Activated gamma-delta T cell (primary cell): ENCODE measurements at regions not wholly inside any gene's neighbourhood (a gene's known extent, or its start where the extent isn't known, plus 50 kb on each side); places are given as distances from the start of the nearest gene placed in this dataset.
"Not testable (repeated sequence)": the region's sequence is repeated elsewhere in the genome, so short reads cannot be mapped to it uniquely, and the experiment has no call there.

Source experiments
- DNase-seq: peaks from one replicate; lab custom pipeline; 2025; lab: John Stamatoyannopoulos, UW

DNA sequence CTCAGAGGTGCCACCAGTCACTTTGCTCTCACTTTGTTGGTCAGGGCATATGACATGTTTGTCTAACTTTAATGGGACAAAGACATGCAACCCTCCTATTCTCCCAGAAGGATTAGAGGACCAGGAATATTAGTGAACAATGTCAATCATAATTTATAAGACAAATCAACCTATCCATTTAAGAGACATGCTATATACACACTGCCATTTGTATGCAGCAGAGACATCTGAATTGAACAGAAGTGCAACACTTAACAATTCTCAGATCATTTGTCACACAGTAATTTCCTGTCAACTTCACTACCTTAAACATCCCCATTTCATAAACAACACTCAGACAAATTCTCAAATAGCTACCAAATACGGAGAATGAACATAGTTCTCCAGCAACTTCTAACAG is 273.6 kb upstream of the RGMB start:
- no peak for DNase-seq

DNA sequence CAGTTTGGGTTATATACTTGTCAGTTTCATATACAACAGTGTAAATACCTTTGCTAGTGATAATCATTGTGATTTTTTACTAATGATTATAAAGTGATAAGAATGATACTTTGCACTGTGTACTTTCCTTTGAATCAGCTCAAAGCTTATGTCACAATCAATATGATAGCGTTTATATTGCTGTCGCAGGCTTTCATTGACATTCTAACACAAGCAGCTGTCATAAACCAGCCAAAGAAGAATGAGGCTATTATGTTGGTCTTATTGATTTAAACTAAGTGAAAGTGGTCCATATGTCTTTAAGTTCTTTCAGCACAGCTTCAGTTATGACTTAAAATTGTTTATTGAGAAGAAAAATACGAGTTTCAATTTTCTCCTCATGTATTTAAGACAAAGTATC is 272.7 kb upstream of the RGMB start:
- DNase-seq = no peak

- no peak for DNase-seq
These were observed 269.8 kb upstream of the RGMB start for GRCh38 chr5:98503616-98504015.

DNA sequence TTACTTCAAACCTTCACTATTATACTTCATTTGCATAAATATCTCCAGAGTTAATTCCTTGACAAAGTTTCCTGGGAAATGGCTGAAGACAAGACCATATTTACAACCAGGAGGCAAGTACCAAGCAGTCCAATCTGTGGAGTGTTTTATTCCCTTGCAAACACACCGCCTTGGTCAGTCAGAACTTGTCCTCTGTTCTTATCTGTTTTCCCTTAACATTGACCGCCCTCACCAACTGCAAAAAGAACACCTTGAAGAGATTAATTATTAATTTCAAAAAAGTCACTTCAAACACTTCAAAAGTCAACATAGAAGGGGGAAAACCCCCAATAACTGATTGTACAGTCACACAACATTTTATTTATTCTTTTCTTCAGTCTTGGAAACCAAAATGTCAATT is 269.0 kb upstream of the RGMB start:
- no peak for DNase-seq

- DNase-seq = no peak
These were observed 263.1 kb upstream of the RGMB start for GRCh38 chr5:98510143-98510985.

DNA sequence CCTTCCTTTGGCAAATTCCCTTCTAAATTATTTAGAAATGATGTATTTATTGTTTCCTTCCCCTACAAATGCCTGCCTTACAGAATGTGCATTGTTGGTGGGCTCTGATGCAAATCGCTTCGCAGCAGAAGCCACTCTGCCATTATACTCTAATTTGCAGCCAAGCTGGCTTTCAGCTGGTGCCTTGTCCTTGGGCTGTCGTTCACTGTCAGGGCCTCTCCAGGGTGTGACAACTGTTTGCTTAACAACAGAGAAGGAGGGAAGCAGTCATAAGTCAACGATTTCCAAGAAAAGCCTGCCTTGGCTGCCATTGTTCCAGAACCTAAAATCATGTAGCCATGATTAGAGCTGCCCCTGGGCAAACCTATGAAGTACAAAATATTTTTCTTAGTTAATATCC is 260.1 kb upstream of the RGMB start:
- DNase-seq = no peak

DNA sequence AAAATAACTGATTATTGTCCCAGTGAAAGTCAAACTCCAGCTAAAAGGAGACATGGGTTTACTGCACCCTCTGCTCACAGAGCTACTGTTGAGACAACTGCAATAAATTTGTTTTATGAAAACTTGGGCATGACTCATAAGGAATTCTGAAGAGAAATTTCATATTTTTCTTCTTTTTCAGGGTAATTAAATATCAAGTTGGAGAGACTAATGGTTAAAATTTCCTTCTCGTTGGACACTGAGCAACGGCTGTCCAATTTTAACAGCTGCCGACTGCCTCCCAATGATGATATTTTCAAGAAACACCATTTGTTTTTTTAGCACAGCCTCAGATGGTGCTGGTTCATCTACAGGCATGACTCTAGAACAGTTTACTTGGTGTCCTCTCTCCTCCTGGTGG is 259.2 kb upstream of the RGMB start:
- no peak for DNase-seq

DNA sequence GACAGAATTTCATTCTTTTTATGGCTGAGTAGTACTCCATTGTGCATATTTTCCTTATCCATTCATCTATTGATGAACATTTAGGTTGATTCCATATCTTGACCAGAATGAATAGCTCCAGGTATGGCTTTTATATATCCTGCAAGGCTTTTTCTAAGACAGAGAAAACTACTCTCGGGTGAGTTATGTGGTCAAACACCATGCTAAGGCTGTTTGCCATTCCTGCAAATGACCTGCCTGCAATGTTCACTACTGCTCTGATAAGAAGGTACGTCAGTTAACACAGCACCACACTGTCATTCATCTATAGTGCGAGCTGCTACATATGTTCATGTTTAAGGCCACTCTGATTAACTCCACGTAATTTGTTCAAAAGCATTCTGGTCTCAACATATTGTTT is 256.8 kb upstream of the RGMB start:
- no peak for DNase-seq

DNA sequence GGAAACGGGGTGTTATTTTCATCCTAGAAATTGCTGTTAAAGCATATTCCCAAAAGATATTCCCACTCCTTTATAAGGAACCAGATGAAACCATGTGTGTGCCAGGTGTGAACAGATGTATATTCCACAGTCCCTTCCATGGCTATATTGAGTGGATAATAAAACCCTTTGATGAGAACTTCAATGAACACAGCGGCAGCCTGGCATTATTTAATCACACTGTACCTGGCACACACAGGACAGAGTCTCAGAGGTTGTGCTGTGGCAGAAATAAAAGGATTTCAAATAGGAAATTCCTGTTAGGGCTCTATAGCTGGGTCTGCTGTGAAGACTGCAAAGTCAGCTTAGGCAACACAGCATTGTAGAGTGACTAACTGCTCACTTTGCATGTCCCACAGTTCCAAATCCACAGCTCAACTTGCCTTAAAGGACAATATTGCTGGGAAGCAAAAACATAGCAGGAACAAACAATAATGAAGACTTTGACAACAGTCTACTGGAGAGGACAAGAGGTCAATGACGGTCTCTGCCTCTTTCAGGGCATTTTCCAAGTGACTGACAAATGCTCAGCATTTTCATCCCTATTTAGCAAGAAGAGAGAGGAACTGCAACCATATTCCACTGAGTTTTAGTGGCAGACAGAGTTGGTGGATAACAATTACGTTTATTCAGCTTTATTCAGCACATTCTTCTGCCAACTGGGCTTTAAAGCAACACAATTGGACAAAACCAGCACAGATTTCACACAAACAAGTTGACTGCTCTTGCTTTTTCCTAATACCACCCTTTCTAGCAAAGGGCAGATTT is 255.7 kb upstream of the RGMB start:
- DNase-seq = no peak

- DNase-seq = no peak
These were observed 254.7 kb upstream of the RGMB start for GRCh38 chr5:98518754-98519153.

- no peak for DNase-seq
These were observed 253.9 kb upstream of the RGMB start for GRCh38 chr5:98519571-98519970.

- no peak for DNase-seq
These were observed 251.6 kb upstream of the RGMB start for GRCh38 chr5:98521821-98522220.

DNA sequence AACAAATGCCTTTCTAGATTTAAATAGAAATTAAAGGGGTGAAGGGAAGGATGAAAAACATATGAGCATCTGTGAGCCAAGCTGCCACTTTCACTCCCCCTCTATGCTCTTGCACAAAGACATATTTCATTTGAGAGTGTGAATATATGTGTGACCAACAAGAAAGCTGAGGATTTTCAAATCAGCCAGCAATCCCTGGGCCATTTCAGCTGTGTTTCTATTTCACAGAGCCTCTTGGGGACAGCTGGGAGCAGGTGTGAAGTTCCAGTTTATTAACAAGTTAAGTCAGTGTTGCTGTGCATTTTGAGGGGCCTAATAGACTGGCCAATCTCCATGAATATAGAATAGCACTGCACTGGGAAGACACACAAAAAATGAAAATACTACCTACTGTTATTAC is 248.7 kb upstream of the RGMB start:
- DNase-seq = no peak

GRCh38 chr5:98527846-98528245 is 245.6 kb upstream of the RGMB start:
- DNase-seq = no peak

DNA sequence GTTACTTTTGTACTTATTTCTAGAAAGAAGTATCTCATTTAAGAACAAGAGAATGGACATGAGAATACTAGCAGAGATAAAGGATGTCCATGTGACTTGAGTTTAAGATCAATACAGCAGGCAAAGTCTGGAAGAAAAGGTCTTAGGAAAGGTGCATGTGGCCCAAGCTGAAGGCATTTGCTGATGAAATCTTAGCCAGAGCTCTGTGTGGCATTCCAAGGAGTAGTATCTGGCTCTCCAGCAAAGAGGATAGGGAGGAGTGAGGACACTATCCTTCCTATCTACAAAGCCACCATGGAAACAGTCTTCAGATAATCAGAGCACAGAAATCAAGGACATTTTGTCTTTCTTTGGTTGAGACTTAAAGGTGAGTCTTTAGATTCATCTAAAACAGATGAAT is 244.1 kb upstream of the RGMB start:
- DNase-seq = no peak

GRCh38 chr5:98530224-98530623 is 243.2 kb upstream of the RGMB start:
- DNase-seq = no peak

DNA sequence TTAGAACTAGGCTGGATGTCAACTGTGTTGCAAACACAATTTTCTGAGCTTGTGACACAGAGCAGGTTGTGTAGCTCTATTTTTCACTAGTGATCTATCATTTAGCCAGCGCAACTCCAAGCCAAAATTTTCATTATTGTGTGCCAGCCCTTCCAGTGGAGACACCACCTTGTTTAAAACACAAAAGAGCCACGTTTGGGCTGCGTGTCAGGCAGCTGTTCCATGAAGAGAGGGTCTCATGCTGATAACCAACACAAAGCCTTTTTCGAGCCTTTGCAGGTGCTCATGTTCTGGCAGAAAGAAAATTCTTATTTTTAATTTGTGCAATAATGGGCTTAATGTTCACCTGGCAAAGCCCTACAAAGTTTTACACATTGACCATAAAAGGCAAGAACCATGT is 237.6 kb upstream of the RGMB start:
- no peak for DNase-seq

GRCh38 chr5:98540056-98540455 is 233.4 kb upstream of the RGMB start:
- no peak for DNase-seq

GRCh38 chr5:98541641-98542040 is 231.8 kb upstream of the RGMB start:
- DNase-seq = no peak

GRCh38 chr5:98543490-98543889 is 230.0 kb upstream of the RGMB start:
- DNase-seq = no peak

GRCh38 chr5:98546924-98547323 is 226.5 kb upstream of the RGMB start:
- DNase-seq = not testable (repeated sequence)

GRCh38 chr5:98556712-98557111 is 216.8 kb upstream of the RGMB start:
- no peak for DNase-seq

- DNase-seq = no peak
These were observed 215.5 kb upstream of the RGMB start for GRCh38 chr5:98557916-98558315.
